Suprapubic skin (tissue), 4 donors: ENCODE measurements at regions not wholly inside any gene's neighbourhood (a gene's known extent, or its start where the extent isn't known, plus 50 kb on each side); places are given as distances from the start of the nearest gene placed in this dataset.

ENCODE experiments used
- DNase-seq, 2 donors: peaks; one replicate each; pipeline ENCODE4 v3.0.0-alpha.2; 2019; ENCODE audit warnings: low spot score in 2 of 2
- H3K27ac ChIP-seq: fragments of 200-600 bp; sonication (generic); one replicate; pipeline ENCODE4 v1.5.1; 2019
- H3K27me3 ChIP-seq: fragments of 200-600 bp; sonication (generic); one replicate; pipeline ENCODE4 v1.5.1; 2019
- H3K36me3 ChIP-seq: fragments of 200-600 bp; sonication (generic); one replicate; pipeline ENCODE4 v1.5.1; 2019
- H3K4me1 ChIP-seq: fragments of 200-600 bp; sonication (generic); one replicate; pipeline ENCODE4 v1.5.1; 2019
- H3K4me3 ChIP-seq: fragments of 200-600 bp; sonication (generic); one replicate; pipeline ENCODE4 v1.5.1; 2019; ENCODE audit warnings: mild to moderate bottlenecking
- H3K9me3 ChIP-seq: fragments of 200-600 bp; sonication (generic); one replicate; pipeline ENCODE4 v1.5.1; 2019
- CTCF ChIP-seq, 2 donors: fragments of 200-600 bp in 1 of 2; fragments of 450-650 bp in 1 of 2; sonication (generic) in 1 of 2; IDR thresholded peaks; one replicate each; pipeline ENCODE4 v1.5.1; 2016 to 2019; ENCODE audit warnings: antibody characterized with exemption in 2 of 2, mild to moderate bottlenecking in 1 of 2, moderate library complexity in 1 of 2
- EP300 ChIP-seq: sonication (generic); formaldehyde crosslinking; IDR thresholded peaks from one replicate; pipeline ENCODE4 v1.6.1; 2017; ENCODE audit warnings: antibody characterized with exemption
- POLR2A ChIP-seq, 2 donors: fragments of 450-650 bp; IDR thresholded peaks; one replicate each; pipeline ENCODE4 v1.6.1; 2017; ENCODE audit warnings: antibody characterized with exemption in 2 of 2, mild to moderate bottlenecking in 2 of 2, moderate library complexity in 2 of 2
- POLR2AphosphoS5 ChIP-seq, 3 donors: sonication (generic); formaldehyde crosslinking; IDR thresholded peaks; one replicate each; pipeline ENCODE4 v1.6.1; 2017; ENCODE audit warnings: antibody characterized with exemption in 3 of 3
- WGBS: methylation state at CpG from one replicate; pipeline ENCODE4 v1.1.5; 2018; 5-methylcytosine and 5-hydroxymethylcytosine counted together

- Histone ChIP-seq H3K36me3 (no peaks in the 10 kb centered on the region), H3K27ac (peak overlapping the region; percentile 69), H3K4me3 (no peak overlapping the region), H3K4me1 (peaks cover 34% of the 10 kb centered on the region), H3K9me3 (no peaks in the 10 kb centered on the region), H3K27me3 (no peaks in the 10 kb centered on the region)
- DNase-seq, result peak in 1 of 2 donors; percentile 70
- 44% methylated on average over 12 of the region's 12 CpGs for WGBS
- TF ChIP-seq POLR2AphosphoS5 (IDR thresholded peaks at IDR 0.05), result no peak
- no peak for TF ChIP-seq CTCF (IDR thresholded peaks at IDR 0.05)
- no peak for TF ChIP-seq POLR2A (IDR thresholded peaks at IDR 0.05)
- TF ChIP-seq EP300, result no peak
Observed at GRCh38 chr12:92505254-92506231, 197.2 kb upstream of the PLEKHG7 start.

- no peaks in the 10 kb centered on the region for H3K27me3 ChIP-seq
- TF ChIP-seq CTCF (IDR thresholded peaks at IDR 0.05), result no peak
- no peak for TF ChIP-seq POLR2AphosphoS5 (IDR thresholded peaks at IDR 0.05)
- H3K36me3 ChIP-seq, result no peaks in the 10 kb centered on the region
- H3K27ac ChIP-seq, result peak overlapping the region; percentile 69
- no peak overlapping the region for H3K4me3 ChIP-seq
- peaks cover 34% of the 10 kb centered on the region for H3K4me1 ChIP-seq
- 89% methylated on average over 5 of the region's 5 CpGs for WGBS
- no peak for DNase-seq
- H3K9me3 ChIP-seq, result no peaks in the 10 kb centered on the region
Observed at GRCh38 chr12:92504594-92504981, 198.2 kb upstream of the PLEKHG7 start.

GRCh38 chr12:92503971-92504593 is 198.7 kb upstream of the PLEKHG7 start:
- no peak overlapping the region for H3K4me3 ChIP-seq
- H3K9me3 ChIP-seq, result no peaks in the 10 kb centered on the region
- 75% methylated on average over 7 of the region's 7 CpGs for WGBS
- no peaks in the 10 kb centered on the region for H3K36me3 ChIP-seq
- no peak for TF ChIP-seq POLR2A (IDR thresholded peaks at IDR 0.05)
- no peak for TF ChIP-seq POLR2AphosphoS5 (IDR thresholded peaks at IDR 0.05)
- no peak for TF ChIP-seq EP300
- no peak for TF ChIP-seq CTCF (IDR thresholded peaks at IDR 0.05)
- peak overlapping the region; percentile 31 for H3K27ac ChIP-seq
- no peaks in the 10 kb centered on the region for H3K27me3 ChIP-seq
- H3K4me1 ChIP-seq, result peaks cover 34% of the 10 kb centered on the region
- DNase-seq, result no peak

- WGBS, result 70% methylated on average over 12 of the region's 12 CpGs
- H3K9me3 ChIP-seq, result no peaks in the 10 kb centered on the region
- DNase-seq, result no peak
- no peak for TF ChIP-seq CTCF (IDR thresholded peaks at IDR 0.05)
- no peak for TF ChIP-seq POLR2A (IDR thresholded peaks at IDR 0.05)
- no peak for TF ChIP-seq EP300
- TF ChIP-seq POLR2AphosphoS5 (IDR thresholded peaks at IDR 0.05), result no peak
- H3K4me1 ChIP-seq, result peaks cover 34% of the 10 kb centered on the region
- peak overlapping the region; percentile 8 for H3K27ac ChIP-seq
- H3K36me3 ChIP-seq, result no peaks in the 10 kb centered on the region
- no peak overlapping the region for H3K4me3 ChIP-seq
- H3K27me3 ChIP-seq, result no peaks in the 10 kb centered on the region
Observed at GRCh38 chr12:92503029-92503931, 199.5 kb upstream of the PLEKHG7 start.
